Liver (tissue), 8 donors: ENCODE measurements at regions not wholly inside any gene's neighbourhood (a gene's known extent, or its start where the extent isn't known, plus 50 kb on each side); places are given as distances from the start of the nearest gene placed in this dataset.
"Not testable (repeated sequence)": the region's sequence is repeated elsewhere in the genome, so short reads cannot be mapped to it uniquely, and the experiment has no call there.

Experiments used
- DNase-seq: peaks from one replicate; pipeline ENCODE4 v3.0.0-alpha.2; 2017; ENCODE audit warnings: low spot score
- H3K27ac ChIP-seq, 2 donors: one replicate each; pipeline ENCODE4 v1.7.0; 2013; ENCODE audit warnings: inconsistent platforms in 2 of 2, low read length in 2 of 2, control low read depth in 1 of 2, low read depth in 1 of 2, mild to moderate bottlenecking in 1 of 2
- H3K27me3 ChIP-seq, 4 donors: one replicate each; pipeline versions ENCODE4 v1.6.1 to v1.7.0; 2013; ENCODE audit warnings: low read length in 3 of 4, inconsistent platforms in 1 of 4, mild to moderate bottlenecking in 1 of 4, moderate library complexity in 1 of 4; ENCODE audit not compliant: control insufficient read depth in 4 of 4, insufficient read depth in 4 of 4
- H3K36me3 ChIP-seq, 4 donors: one replicate each; pipeline versions ENCODE4 v1.6.1 to v1.7.0; 2013; ENCODE audit warnings: low read length in 3 of 4, mild to moderate bottlenecking in 3 of 4, low read depth in 1 of 4, moderate library complexity in 1 of 4; ENCODE audit not compliant: control insufficient read depth in 4 of 4, insufficient read depth in 3 of 4
- H3K4me1 ChIP-seq, 4 donors: one replicate each; pipeline versions ENCODE4 v1.6.1 to v1.7.0; 2013; ENCODE audit warnings: low read length in 3 of 4, mild to moderate bottlenecking in 3 of 4, moderate library complexity in 1 of 4; ENCODE audit not compliant: control insufficient read depth in 4 of 4, insufficient read depth in 4 of 4
- H3K4me3 ChIP-seq, 3 donors: one replicate each; pipeline versions ENCODE4 v1.6.1 to v1.7.0; 2013; ENCODE audit warnings: low read length in 3 of 3, control low read depth in 1 of 3, low read depth in 1 of 3, mild to moderate bottlenecking in 1 of 3
- H3K9ac ChIP-seq, 2 donors: one replicate each; pipeline ENCODE4 v1.7.0; 2013; ENCODE audit warnings: low read length in 2 of 2, mild to moderate bottlenecking in 2 of 2, moderate library complexity in 2 of 2, control low read depth in 1 of 2, low read depth in 1 of 2
- H3K9me3 ChIP-seq, 4 donors: one replicate each; pipeline versions ENCODE4 v1.6.1 to v1.7.0; 2013; ENCODE audit warnings: low read length in 3 of 4; ENCODE audit not compliant: control insufficient read depth in 4 of 4
- EGR1 ChIP-seq, 2 donors: IDR thresholded peaks; 2 replicates each; pipeline ENCODE4 v1.6.1; 2016 to 2018; ENCODE audit warnings: antibody characterized with exemption in 2 of 2, low read depth in 2 of 2
- FOXA1 ChIP-seq: IDR thresholded peaks from 2 replicates; pipeline ENCODE4 v1.6.1; 2016; ENCODE audit warnings: antibody characterized with exemption
- FOXA2 ChIP-seq: IDR thresholded peaks from 2 replicates; pipeline ENCODE4 v1.6.1; 2016; ENCODE audit warnings: antibody characterized with exemption
- GABPA ChIP-seq, 2 donors: IDR thresholded peaks in 1 of 2; conservative IDR thresholded peaks in 1 of 2; 2 replicates each; pipeline ENCODE4 v1.6.1; 2016; ENCODE audit warnings: antibody characterized with exemption in 2 of 2, mild to moderate bottlenecking in 1 of 2, moderate library complexity in 1 of 2
- HNF4A ChIP-seq, 2 donors: conservative IDR thresholded peaks; 2 replicates each; pipeline ENCODE4 v1.6.1; 2016; ENCODE audit warnings: antibody characterized with exemption in 2 of 2, mild to moderate bottlenecking in 2 of 2
- HNF4G ChIP-seq: IDR thresholded peaks from 2 replicates; pipeline ENCODE4 v1.6.1; 2016; ENCODE audit warnings: antibody characterized with exemption
- JUND ChIP-seq, 2 donors: IDR thresholded peaks; 2 replicates each; pipeline ENCODE4 v1.6.1; 2016; ENCODE audit warnings: antibody characterized with exemption in 2 of 2
- NR2F2 ChIP-seq: IDR thresholded peaks from 2 replicates; pipeline ENCODE4 v1.6.1; 2016; ENCODE audit warnings: antibody characterized with exemption
- RXRA ChIP-seq, 2 donors: IDR thresholded peaks; 2 replicates each; pipeline ENCODE4 v1.6.1; 2017 to 2018; ENCODE audit warnings: antibody characterized with exemption in 2 of 2, mild to moderate bottlenecking in 1 of 2
- SP1 ChIP-seq: IDR thresholded peaks from 2 replicates; pipeline ENCODE4 v1.6.1; 2018; ENCODE audit warnings: antibody characterized with exemption, mild to moderate bottlenecking
- TAF1 ChIP-seq: conservative IDR thresholded peaks from 2 replicates; pipeline ENCODE4 v1.6.1; 2016; ENCODE audit warnings: antibody characterized with exemption, mild to moderate bottlenecking
- YY1 ChIP-seq: IDR thresholded peaks from 2 replicates; pipeline ENCODE4 v1.6.1; 2016; ENCODE audit warnings: antibody characterized with exemption, mild to moderate bottlenecking
- WGBS: extraction: QIAGEN DNeasy Blood & Tissue Kit; methylation state at CpG from one replicate; pipeline ENCODE4 v1.1.7; 2013; 5-methylcytosine and 5-hydroxymethylcytosine counted together
- TF ChIP-seq, protein P1 (sequence below): fragments of 150-350 bp; IDR thresholded peaks from 2 replicates; pipeline ENCODE4 v1.5.1; 2017; ENCODE audit warnings: improper control_type of control experiment, low read depth, low read length; ENCODE audit not compliant: missing input control
- TF ChIP-seq, protein P2 (sequence below): IDR thresholded peaks from 2 replicates; pipeline ENCODE4 v1.6.1; 2016; ENCODE audit warnings: antibody characterized with exemption, mild to moderate bottlenecking
- TF ChIP-seq, protein P3 (sequence below): IDR thresholded peaks from 2 replicates; pipeline ENCODE4 v1.6.1; 2016; ENCODE audit warnings: antibody characterized with exemption
- donor health status: healthy.
- donor health status: healthy.
- donor health status: healthy.
- donor health status: healthy.
- donor health status: healthy.

DNA sequence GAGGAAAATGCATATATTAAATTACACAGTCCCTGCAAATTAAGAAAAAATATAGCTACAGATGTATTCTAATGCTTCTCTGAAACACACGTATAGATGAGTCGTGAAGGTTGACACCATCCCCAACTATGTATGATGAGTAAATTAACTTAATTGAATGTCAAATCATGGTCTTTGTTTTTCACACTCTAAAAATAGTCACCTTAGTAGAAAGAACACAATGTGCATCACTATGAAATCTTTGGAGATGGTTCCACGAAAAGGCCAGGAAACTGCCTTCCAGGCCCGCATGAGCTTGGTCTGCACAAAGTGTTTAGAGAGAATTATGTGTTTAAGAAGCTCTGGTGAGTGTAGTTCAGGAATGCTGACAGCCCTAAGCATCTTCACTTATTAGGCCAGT is 313.4 kb upstream of the IL12A start (continued):
- TF ChIP-seq, protein P1, sequence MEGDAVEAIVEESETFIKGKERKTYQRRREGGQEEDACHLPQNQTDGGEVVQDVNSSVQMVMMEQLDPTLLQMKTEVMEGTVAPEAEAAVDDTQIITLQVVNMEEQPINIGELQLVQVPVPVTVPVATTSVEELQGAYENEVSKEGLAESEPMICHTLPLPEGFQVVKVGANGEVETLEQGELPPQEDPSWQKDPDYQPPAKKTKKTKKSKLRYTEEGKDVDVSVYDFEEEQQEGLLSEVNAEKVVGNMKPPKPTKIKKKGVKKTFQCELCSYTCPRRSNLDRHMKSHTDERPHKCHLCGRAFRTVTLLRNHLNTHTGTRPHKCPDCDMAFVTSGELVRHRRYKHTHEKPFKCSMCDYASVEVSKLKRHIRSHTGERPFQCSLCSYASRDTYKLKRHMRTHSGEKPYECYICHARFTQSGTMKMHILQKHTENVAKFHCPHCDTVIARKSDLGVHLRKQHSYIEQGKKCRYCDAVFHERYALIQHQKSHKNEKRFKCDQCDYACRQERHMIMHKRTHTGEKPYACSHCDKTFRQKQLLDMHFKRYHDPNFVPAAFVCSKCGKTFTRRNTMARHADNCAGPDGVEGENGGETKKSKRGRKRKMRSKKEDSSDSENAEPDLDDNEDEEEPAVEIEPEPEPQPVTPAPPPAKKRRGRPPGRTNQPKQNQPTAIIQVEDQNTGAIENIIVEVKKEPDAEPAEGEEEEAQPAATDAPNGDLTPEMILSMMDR = no peak
- TF ChIP-seq GABPA (IDR thresholded peaks at IDR 0.05 in 1 of 2, conservative IDR thresholded peaks at IDR 0.05 in 1 of 2) (no peak), HNF4A (conservative IDR thresholded peaks at IDR 0.05) (no peak), SP1 (no peak), EGR1 (IDR thresholded peaks at IDR 0.05; ENCODE audit: low read depth in 2 of 2) (no peak), FOXA1 (no peak)

DNA sequence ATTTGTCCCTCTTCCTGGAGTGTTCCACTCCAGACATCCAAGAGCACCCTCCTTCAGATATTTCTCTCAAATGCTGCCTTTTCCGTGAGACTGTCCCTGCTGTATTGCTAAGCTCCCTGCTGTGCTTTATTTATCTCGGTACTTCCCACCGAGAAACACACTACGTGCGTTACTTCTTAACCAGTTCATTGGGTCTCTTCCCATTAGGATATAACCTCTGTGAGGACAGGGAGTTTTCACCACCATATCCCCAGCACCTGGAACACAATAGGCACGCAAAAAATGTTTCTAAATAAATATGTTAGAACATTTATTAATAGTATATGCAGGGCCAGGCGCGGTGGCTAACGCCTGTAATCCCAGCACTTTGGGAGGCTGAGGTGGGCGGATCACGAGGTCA is 308.7 kb upstream of the IL12A start:
- 84% methylated on average over 11 of the region's 11 CpGs for WGBS
- H3K4me3 ChIP-seq = no peak overlapping the region
- no peak overlapping the region for H3K9ac ChIP-seq
- no peaks in the 10 kb centered on the region for H3K27me3 ChIP-seq
- DNase-seq = no peak
- H3K9me3 ChIP-seq = no peaks in the 10 kb centered on the region
- H3K36me3 ChIP-seq = no peaks in the 10 kb centered on the region
- TF ChIP-seq FOXA1 = no peak
- TF ChIP-seq TAF1 = no peak
- H3K27ac ChIP-seq = no peak overlapping the region
- H3K4me1 ChIP-seq = no peaks in the 10 kb centered on the region

DNA sequence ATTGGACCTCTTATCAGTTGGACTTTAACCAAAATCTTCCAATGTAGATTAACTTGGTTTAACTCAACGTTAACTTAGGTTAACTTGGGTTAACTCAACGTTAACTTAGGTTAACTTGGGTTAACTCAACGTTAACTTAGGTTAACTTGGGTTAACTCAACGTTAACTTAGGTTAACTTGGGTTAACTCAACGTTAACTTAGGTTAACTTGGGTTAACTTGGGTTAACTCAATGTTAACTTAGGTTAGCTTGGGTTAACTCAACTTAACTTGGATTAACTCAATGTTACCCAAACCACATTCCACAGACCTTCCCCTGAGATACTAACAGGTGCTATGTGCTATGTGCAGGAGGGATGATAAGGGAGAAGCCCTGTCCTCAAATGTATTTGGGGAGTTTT is 306.9 kb upstream of the IL12A start:
- not testable (repeated sequence) for H3K9ac ChIP-seq, H3K4me3 ChIP-seq, DNase-seq, H3K9me3 ChIP-seq, H3K27ac ChIP-seq, H3K4me1 ChIP-seq, H3K36me3 ChIP-seq, H3K27me3 ChIP-seq
- whole genome bisulfite sequencing = 28% methylated on average over 5 of the region's 5 CpGs

DNA sequence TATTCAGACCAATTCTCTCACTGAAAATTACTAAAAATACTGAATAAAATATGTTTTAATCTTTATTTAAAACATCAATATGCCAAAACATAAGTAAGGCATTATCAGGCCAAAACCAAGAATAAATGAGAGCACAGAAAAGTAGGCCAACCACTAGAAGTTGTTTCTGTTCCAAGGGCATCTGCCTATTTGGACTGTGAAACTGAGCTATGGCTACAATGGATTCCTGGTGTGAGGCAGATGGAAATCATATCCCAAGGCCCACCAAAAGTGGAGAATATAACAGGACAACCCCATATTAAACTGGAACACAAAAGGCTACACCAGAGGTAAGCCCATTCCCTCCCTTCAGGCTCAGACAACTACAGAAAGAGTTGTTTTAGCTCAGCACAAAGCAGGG is 302.8 kb upstream of the IL12A start:
- Histone ChIP-seq H3K36me3 (no peaks in the 10 kb centered on the region), H3K4me3 (no peak overlapping the region), H3K9me3 (no peaks in the 10 kb centered on the region), H3K4me1 (no peaks in the 10 kb centered on the region), H3K27me3 (no peaks in the 10 kb centered on the region), H3K9ac (no peak overlapping the region), H3K27ac (no peak overlapping the region)
- no peak for DNase-seq
- TF ChIP-seq NR2F2 = no peak
- TF ChIP-seq, protein P2, sequence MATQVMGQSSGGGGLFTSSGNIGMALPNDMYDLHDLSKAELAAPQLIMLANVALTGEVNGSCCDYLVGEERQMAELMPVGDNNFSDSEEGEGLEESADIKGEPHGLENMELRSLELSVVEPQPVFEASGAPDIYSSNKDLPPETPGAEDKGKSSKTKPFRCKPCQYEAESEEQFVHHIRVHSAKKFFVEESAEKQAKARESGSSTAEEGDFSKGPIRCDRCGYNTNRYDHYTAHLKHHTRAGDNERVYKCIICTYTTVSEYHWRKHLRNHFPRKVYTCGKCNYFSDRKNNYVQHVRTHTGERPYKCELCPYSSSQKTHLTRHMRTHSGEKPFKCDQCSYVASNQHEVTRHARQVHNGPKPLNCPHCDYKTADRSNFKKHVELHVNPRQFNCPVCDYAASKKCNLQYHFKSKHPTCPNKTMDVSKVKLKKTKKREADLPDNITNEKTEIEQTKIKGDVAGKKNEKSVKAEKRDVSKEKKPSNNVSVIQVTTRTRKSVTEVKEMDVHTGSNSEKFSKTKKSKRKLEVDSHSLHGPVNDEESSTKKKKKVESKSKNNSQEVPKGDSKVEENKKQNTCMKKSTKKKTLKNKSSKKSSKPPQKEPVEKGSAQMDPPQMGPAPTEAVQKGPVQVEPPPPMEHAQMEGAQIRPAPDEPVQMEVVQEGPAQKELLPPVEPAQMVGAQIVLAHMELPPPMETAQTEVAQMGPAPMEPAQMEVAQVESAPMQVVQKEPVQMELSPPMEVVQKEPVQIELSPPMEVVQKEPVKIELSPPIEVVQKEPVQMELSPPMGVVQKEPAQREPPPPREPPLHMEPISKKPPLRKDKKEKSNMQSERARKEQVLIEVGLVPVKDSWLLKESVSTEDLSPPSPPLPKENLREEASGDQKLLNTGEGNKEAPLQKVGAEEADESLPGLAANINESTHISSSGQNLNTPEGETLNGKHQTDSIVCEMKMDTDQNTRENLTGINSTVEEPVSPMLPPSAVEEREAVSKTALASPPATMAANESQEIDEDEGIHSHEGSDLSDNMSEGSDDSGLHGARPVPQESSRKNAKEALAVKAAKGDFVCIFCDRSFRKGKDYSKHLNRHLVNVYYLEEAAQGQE = no peak
- no peak for TF ChIP-seq HNF4A (conservative IDR thresholded peaks at IDR 0.05)
- no peak for TF ChIP-seq RXRA (IDR thresholded peaks at IDR 0.05)
- TF ChIP-seq HNF4G = no peak
- TF ChIP-seq TAF1 = no peak
- TF ChIP-seq SP1 = no peak
- TF ChIP-seq, protein P3, sequence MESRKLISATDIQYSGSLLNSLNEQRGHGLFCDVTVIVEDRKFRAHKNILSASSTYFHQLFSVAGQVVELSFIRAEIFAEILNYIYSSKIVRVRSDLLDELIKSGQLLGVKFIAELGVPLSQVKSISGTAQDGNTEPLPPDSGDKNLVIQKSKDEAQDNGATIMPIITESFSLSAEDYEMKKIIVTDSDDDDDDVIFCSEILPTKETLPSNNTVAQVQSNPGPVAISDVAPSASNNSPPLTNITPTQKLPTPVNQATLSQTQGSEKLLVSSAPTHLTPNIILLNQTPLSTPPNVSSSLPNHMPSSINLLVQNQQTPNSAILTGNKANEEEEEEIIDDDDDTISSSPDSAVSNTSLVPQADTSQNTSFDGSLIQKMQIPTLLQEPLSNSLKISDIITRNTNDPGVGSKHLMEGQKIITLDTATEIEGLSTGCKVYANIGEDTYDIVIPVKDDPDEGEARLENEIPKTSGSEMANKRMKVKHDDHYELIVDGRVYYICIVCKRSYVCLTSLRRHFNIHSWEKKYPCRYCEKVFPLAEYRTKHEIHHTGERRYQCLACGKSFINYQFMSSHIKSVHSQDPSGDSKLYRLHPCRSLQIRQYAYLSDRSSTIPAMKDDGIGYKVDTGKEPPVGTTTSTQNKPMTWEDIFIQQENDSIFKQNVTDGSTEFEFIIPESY = no peak
- no peak for TF ChIP-seq JUND (IDR thresholded peaks at IDR 0.05)
- no peak for TF ChIP-seq FOXA1
- TF ChIP-seq FOXA2 = no peak
- TF ChIP-seq YY1 = no peak
